Liver (tissue), 8 donors: ENCODE measurements at regions not wholly inside any gene's neighbourhood (a gene's known extent, or its start where the extent isn't known, plus 50 kb on each side); places are given as distances from the start of the nearest gene placed in this dataset.

Experiments
- DNase-seq: peaks from one replicate; pipeline ENCODE4 v3.0.0-alpha.2; 2017; ENCODE audit warnings: low spot score
- H3K27ac ChIP-seq, 2 donors: one replicate each; pipeline ENCODE4 v1.7.0; 2013; ENCODE audit warnings: inconsistent platforms in 2 of 2, low read length in 2 of 2, control low read depth in 1 of 2, low read depth in 1 of 2, mild to moderate bottlenecking in 1 of 2
- H3K27me3 ChIP-seq, 4 donors: one replicate each; pipeline versions ENCODE4 v1.6.1 to v1.7.0; 2013; ENCODE audit warnings: low read length in 3 of 4, inconsistent platforms in 1 of 4, mild to moderate bottlenecking in 1 of 4, moderate library complexity in 1 of 4; ENCODE audit not compliant: control insufficient read depth in 4 of 4, insufficient read depth in 4 of 4
- H3K36me3 ChIP-seq, 4 donors: one replicate each; pipeline versions ENCODE4 v1.6.1 to v1.7.0; 2013; ENCODE audit warnings: low read length in 3 of 4, mild to moderate bottlenecking in 3 of 4, low read depth in 1 of 4, moderate library complexity in 1 of 4; ENCODE audit not compliant: control insufficient read depth in 4 of 4, insufficient read depth in 3 of 4
- H3K4me1 ChIP-seq, 4 donors: one replicate each; pipeline versions ENCODE4 v1.6.1 to v1.7.0; 2013; ENCODE audit warnings: low read length in 3 of 4, mild to moderate bottlenecking in 3 of 4, moderate library complexity in 1 of 4; ENCODE audit not compliant: control insufficient read depth in 4 of 4, insufficient read depth in 4 of 4
- H3K4me3 ChIP-seq, 3 donors: one replicate each; pipeline versions ENCODE4 v1.6.1 to v1.7.0; 2013; ENCODE audit warnings: low read length in 3 of 3, control low read depth in 1 of 3, low read depth in 1 of 3, mild to moderate bottlenecking in 1 of 3
- H3K9ac ChIP-seq, 2 donors: one replicate each; pipeline ENCODE4 v1.7.0; 2013; ENCODE audit warnings: low read length in 2 of 2, mild to moderate bottlenecking in 2 of 2, moderate library complexity in 2 of 2, control low read depth in 1 of 2, low read depth in 1 of 2
- H3K9me3 ChIP-seq, 4 donors: one replicate each; pipeline versions ENCODE4 v1.6.1 to v1.7.0; 2013; ENCODE audit warnings: low read length in 3 of 4; ENCODE audit not compliant: control insufficient read depth in 4 of 4
- CTCF ChIP-seq: fragments of 150-350 bp; IDR thresholded peaks from 2 replicates; pipeline ENCODE4 v1.5.1; 2017; ENCODE audit warnings: improper control_type of control experiment, low read depth, low read length; ENCODE audit not compliant: missing input control
- EGR1 ChIP-seq, 2 donors: IDR thresholded peaks; 2 replicates each; pipeline ENCODE4 v1.6.1; 2016 to 2018; ENCODE audit warnings: antibody characterized with exemption in 2 of 2, low read depth in 2 of 2
- FOXA1 ChIP-seq: IDR thresholded peaks from 2 replicates; pipeline ENCODE4 v1.6.1; 2016; ENCODE audit warnings: antibody characterized with exemption
- FOXA2 ChIP-seq: IDR thresholded peaks from 2 replicates; pipeline ENCODE4 v1.6.1; 2016; ENCODE audit warnings: antibody characterized with exemption
- GABPA ChIP-seq, 2 donors: IDR thresholded peaks in 1 of 2; conservative IDR thresholded peaks in 1 of 2; 2 replicates each; pipeline ENCODE4 v1.6.1; 2016; ENCODE audit warnings: antibody characterized with exemption in 2 of 2, mild to moderate bottlenecking in 1 of 2, moderate library complexity in 1 of 2
- HNF4A ChIP-seq, 2 donors: conservative IDR thresholded peaks; 2 replicates each; pipeline ENCODE4 v1.6.1; 2016; ENCODE audit warnings: antibody characterized with exemption in 2 of 2, mild to moderate bottlenecking in 2 of 2
- JUND ChIP-seq, 2 donors: IDR thresholded peaks; 2 replicates each; pipeline ENCODE4 v1.6.1; 2016; ENCODE audit warnings: antibody characterized with exemption in 2 of 2
- NR2F2 ChIP-seq: IDR thresholded peaks from 2 replicates; pipeline ENCODE4 v1.6.1; 2016; ENCODE audit warnings: antibody characterized with exemption
- RAD21 ChIP-seq, 2 donors: IDR thresholded peaks; 2 replicates each; pipeline ENCODE4 v1.6.1; 2016; ENCODE audit warnings: antibody characterized with exemption in 2 of 2, mild to moderate bottlenecking in 2 of 2
- RXRA ChIP-seq, 2 donors: IDR thresholded peaks; 2 replicates each; pipeline ENCODE4 v1.6.1; 2017 to 2018; ENCODE audit warnings: antibody characterized with exemption in 2 of 2, mild to moderate bottlenecking in 1 of 2
- SP1 ChIP-seq: IDR thresholded peaks from 2 replicates; pipeline ENCODE4 v1.6.1; 2018; ENCODE audit warnings: antibody characterized with exemption, mild to moderate bottlenecking
- TAF1 ChIP-seq: conservative IDR thresholded peaks from 2 replicates; pipeline ENCODE4 v1.6.1; 2016; ENCODE audit warnings: antibody characterized with exemption, mild to moderate bottlenecking
- YY1 ChIP-seq: IDR thresholded peaks from 2 replicates; pipeline ENCODE4 v1.6.1; 2016; ENCODE audit warnings: antibody characterized with exemption, mild to moderate bottlenecking
- WGBS: extraction: QIAGEN DNeasy Blood & Tissue Kit; methylation state at CpG from one replicate; pipeline ENCODE4 v1.1.7; 2013; 5-methylcytosine and 5-hydroxymethylcytosine counted together
- TF ChIP-seq, protein P1 (sequence below): IDR thresholded peaks from 2 replicates; pipeline ENCODE4 v1.6.1; 2016; ENCODE audit warnings: antibody characterized with exemption
- TF ChIP-seq, protein P2 (sequence below): IDR thresholded peaks from 2 replicates; pipeline ENCODE4 v1.6.1; 2016; ENCODE audit warnings: antibody characterized with exemption, mild to moderate bottlenecking
- donor health status: healthy.
- donor health status: healthy.
- donor health status: healthy.
- donor health status: healthy.
- donor health status: healthy.

- Histone ChIP-seq H3K27ac (no peak overlapping the region), H3K4me1 (no peaks in the 10 kb centered on the region), H3K4me3 (no peak overlapping the region), H3K9ac (no peak overlapping the region), H3K36me3 (no peaks in the 10 kb centered on the region), H3K9me3 (peaks cover 1 to 10% (median 8%) of the 10 kb centered on the region in 4 donors), H3K27me3 (no peaks in the 10 kb centered on the region)
- no peak for DNase-seq
- WGBS: 65% methylated on average over 1 of the region's 1 CpG
- TF ChIP-seq FOXA1 (no peak), TAF1 (no peak)
Measured at GRCh38 chr4:66160606-66161005, 490.3 kb upstream of the EPHA5 start.

DNA sequence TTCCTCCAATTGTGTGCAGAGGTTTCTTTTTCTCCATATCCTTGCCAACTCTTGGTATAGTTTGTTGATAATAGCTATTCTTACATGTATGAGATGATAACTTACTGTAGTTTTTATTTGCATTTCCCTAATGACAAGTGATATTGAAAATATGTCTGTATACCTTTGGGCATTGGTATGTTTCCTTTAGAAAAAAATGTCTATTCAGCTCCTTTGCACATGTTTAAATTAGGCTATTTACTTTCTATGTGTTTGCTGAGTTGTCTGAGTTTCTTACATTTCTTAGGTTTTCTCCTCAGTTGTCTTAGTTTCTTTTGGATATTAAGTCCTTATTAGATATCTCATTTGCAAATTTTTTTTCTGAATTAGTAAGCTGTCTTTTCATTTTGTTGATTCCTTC is 487.3 kb upstream of the EPHA5 start:
- Histone ChIP-seq H3K4me1 (no peaks in the 10 kb centered on the region), H3K4me3 (no peak overlapping the region), H3K9ac (no peak overlapping the region), H3K36me3 (no peaks in the 10 kb centered on the region), H3K9me3 (no peaks in the 10 kb centered on the region), H3K27ac (no peak overlapping the region), H3K27me3 (no peaks in the 10 kb centered on the region)
- DNase-seq: no peak
- TF ChIP-seq CTCF (no peak), TAF1 (no peak), RAD21 (IDR thresholded peaks at IDR 0.05) (no peak), SP1 (no peak), JUND (IDR thresholded peaks at IDR 0.05) (no peak), EGR1 (IDR thresholded peaks at IDR 0.05; ENCODE audit: low read depth in 2 of 2) (no peak), HNF4A (conservative IDR thresholded peaks at IDR 0.05) (no peak), FOXA1 (no peak), GABPA (IDR thresholded peaks at IDR 0.05 in 1 of 2, conservative IDR thresholded peaks at IDR 0.05 in 1 of 2) (no peak), YY1 (no peak), RXRA (IDR thresholded peaks at IDR 0.05) (no peak)
- TF ChIP-seq, protein P1, sequence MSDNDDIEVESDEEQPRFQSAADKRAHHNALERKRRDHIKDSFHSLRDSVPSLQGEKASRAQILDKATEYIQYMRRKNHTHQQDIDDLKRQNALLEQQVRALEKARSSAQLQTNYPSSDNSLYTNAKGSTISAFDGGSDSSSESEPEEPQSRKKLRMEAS: no peak
- TF ChIP-seq, protein P2, sequence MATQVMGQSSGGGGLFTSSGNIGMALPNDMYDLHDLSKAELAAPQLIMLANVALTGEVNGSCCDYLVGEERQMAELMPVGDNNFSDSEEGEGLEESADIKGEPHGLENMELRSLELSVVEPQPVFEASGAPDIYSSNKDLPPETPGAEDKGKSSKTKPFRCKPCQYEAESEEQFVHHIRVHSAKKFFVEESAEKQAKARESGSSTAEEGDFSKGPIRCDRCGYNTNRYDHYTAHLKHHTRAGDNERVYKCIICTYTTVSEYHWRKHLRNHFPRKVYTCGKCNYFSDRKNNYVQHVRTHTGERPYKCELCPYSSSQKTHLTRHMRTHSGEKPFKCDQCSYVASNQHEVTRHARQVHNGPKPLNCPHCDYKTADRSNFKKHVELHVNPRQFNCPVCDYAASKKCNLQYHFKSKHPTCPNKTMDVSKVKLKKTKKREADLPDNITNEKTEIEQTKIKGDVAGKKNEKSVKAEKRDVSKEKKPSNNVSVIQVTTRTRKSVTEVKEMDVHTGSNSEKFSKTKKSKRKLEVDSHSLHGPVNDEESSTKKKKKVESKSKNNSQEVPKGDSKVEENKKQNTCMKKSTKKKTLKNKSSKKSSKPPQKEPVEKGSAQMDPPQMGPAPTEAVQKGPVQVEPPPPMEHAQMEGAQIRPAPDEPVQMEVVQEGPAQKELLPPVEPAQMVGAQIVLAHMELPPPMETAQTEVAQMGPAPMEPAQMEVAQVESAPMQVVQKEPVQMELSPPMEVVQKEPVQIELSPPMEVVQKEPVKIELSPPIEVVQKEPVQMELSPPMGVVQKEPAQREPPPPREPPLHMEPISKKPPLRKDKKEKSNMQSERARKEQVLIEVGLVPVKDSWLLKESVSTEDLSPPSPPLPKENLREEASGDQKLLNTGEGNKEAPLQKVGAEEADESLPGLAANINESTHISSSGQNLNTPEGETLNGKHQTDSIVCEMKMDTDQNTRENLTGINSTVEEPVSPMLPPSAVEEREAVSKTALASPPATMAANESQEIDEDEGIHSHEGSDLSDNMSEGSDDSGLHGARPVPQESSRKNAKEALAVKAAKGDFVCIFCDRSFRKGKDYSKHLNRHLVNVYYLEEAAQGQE: no peak

GRCh38 chr4:66130042-66130441 is 459.8 kb upstream of the EPHA5 start:
- H3K4me1 ChIP-seq: no peaks in the 10 kb centered on the region
- H3K36me3 ChIP-seq: no peaks in the 10 kb centered on the region
- no peak for DNase-seq
- no peak overlapping the region for H3K27ac ChIP-seq
- H3K9me3 ChIP-seq: no peaks in the 10 kb centered on the region
- no peak overlapping the region for H3K9ac ChIP-seq
- TF ChIP-seq FOXA1 (no peak), NR2F2 (no peak), HNF4A (conservative IDR thresholded peaks at IDR 0.05) (no peak), TAF1 (no peak), FOXA2 (no peak), RXRA (IDR thresholded peaks at IDR 0.05) (no peak)
- TF ChIP-seq, protein P1: no peak
- H3K27me3 ChIP-seq: no peaks in the 10 kb centered on the region
- no peak overlapping the region for H3K4me3 ChIP-seq
- WGBS: 57% methylated on average over 6 of the region's 6 CpGs
